HG03175 (cell line): ENCODE measurements at regions not wholly inside any gene's neighbourhood (a gene's known extent, or its start where the extent isn't known, plus 50 kb on each side); places are given as distances from the start of the nearest gene placed in this dataset.

Experiments used
- ATAC-seq: cut with Tn5 transposase; IDR thresholded peaks from one replicate; pipeline ENCODE4 v1.9.1; 2021; ENCODE audit warnings: mild to moderate bottlenecking, moderate library complexity; ENCODE audit not compliant: unreplicated experiment

- no peak for ATAC-seq
Observed at GRCh38 chr18:73478191-73478590, 610.4 kb upstream of the NETO1 start.

GRCh38 chr18:73476031-73476430 is 608.2 kb upstream of the NETO1 start:
- no peak for ATAC-seq

GRCh38 chr18:73462092-73462491 is 594.3 kb upstream of the NETO1 start:
- ATAC-seq: no peak

GRCh38 chr18:73461780-73462059 is 593.9 kb upstream of the NETO1 start:
- no peak for ATAC-seq

GRCh38 chr18:73461038-73461779 is 593.4 kb upstream of the NETO1 start:
- no peak for ATAC-seq

- no peak for ATAC-seq
Observed at GRCh38 chr18:73458186-73458964, 590.6 kb upstream of the NETO1 start.

- ATAC-seq: no peak
Observed at GRCh38 chr18:73456643-73457042, 588.9 kb upstream of the NETO1 start.

- ATAC-seq: no peak
Observed at GRCh38 chr18:73452866-73453265, 585.1 kb upstream of the NETO1 start.

GRCh38 chr18:73446502-73446901 is 578.7 kb upstream of the NETO1 start:
- ATAC-seq: no peak

- ATAC-seq: no peak
Observed at GRCh38 chr18:73431620-73432019, 563.8 kb upstream of the NETO1 start.

- no peak for ATAC-seq
Observed at GRCh38 chr18:73421010-73421409, 553.2 kb upstream of the NETO1 start.

- ATAC-seq: no peak
Observed at GRCh38 chr18:73419531-73419930, 551.7 kb upstream of the NETO1 start.

GRCh38 chr18:73414598-73414997 is 546.8 kb upstream of the NETO1 start:
- no peak for ATAC-seq

- no peak for ATAC-seq
Observed at GRCh38 chr18:73414069-73414468, 546.3 kb upstream of the NETO1 start.

GRCh38 chr18:73409242-73409641 is 541.5 kb upstream of the NETO1 start:
- ATAC-seq: no peak

- no peak for ATAC-seq
Observed at GRCh38 chr18:73408469-73408868, 540.7 kb upstream of the NETO1 start.

GRCh38 chr18:73407506-73407905 is 539.7 kb upstream of the NETO1 start:
- no peak for ATAC-seq

- ATAC-seq: no peak
Observed at GRCh38 chr18:73384246-73384645, 516.5 kb upstream of the NETO1 start.

GRCh38 chr18:73381699-73382036 is 513.9 kb upstream of the NETO1 start:
- no peak for ATAC-seq

- no peak for ATAC-seq
Observed at GRCh38 chr18:73381016-73381698, 513.4 kb upstream of the NETO1 start.

- no peak for ATAC-seq
Observed at GRCh38 chr18:73366713-73367112, 498.9 kb upstream of the NETO1 start.

- no peak for ATAC-seq
Observed at GRCh38 chr18:73365018-73365417, 497.2 kb upstream of the NETO1 start.
